Stimulated activated CD4-positive, alpha-beta T cell treated with anti-CD3 and anti-CD28 coated beads, Interleukin-15, amount 100 ng/mL, for 24 hours (primary cell): ENCODE measurements at regions not wholly inside any gene's neighbourhood (a gene's known extent, or its start where the extent isn't known, plus 50 kb on each side); places are given as distances from the start of the nearest gene placed in this dataset.
"Not testable (repeated sequence)": the region's sequence is repeated elsewhere in the genome, so short reads cannot be mapped to it uniquely, and the experiment has no call there.

Experiments
- DNase-seq: peaks from one replicate; pipeline ENCODE4 v3.0.0-alpha.2; 2020

GRCh38 chr4:154164931-154165839 is 326.4 kb downstream of the DCHS2 start:
- peak; percentile 54 for DNase-seq

- DNase-seq, result no peak
Observed at GRCh38 chr4:154160519-154161301, 330.9 kb downstream of the DCHS2 start.

- DNase-seq, result no peak
Observed at GRCh38 chr4:154158361-154159155, 333.0 kb downstream of the DCHS2 start.

GRCh38 chr4:154152546-154152945 is 339.1 kb downstream of the DCHS2 start:
- no peak for DNase-seq

- not testable (repeated sequence) for DNase-seq
Observed at GRCh38 chr4:154149236-154149635, 342.4 kb downstream of the DCHS2 start.

GRCh38 chr4:154143720-154144119 is 347.9 kb downstream of the DCHS2 start:
- DNase-seq, result no peak

GRCh38 chr4:154142664-154143063 is 348.9 kb downstream of the DCHS2 start:
- DNase-seq, result no peak

- no peak for DNase-seq
Observed at GRCh38 chr4:154140869-154141268, 350.7 kb downstream of the DCHS2 start.

GRCh38 chr4:154137320-154137905 is 348.5 kb upstream of the SFRP2 start:
- DNase-seq, result no peak

GRCh38 chr4:154135576-154135975 is 346.7 kb upstream of the SFRP2 start:
- DNase-seq, result no peak

GRCh38 chr4:154132406-154132805 is 343.5 kb upstream of the SFRP2 start:
- DNase-seq, result no peak

GRCh38 chr4:154126276-154126675 is 337.4 kb upstream of the SFRP2 start:
- no peak for DNase-seq

- DNase-seq, result no peak
Observed at GRCh38 chr4:154125340-154125739, 336.5 kb upstream of the SFRP2 start.

GRCh38 chr4:154124539-154125255 is 335.8 kb upstream of the SFRP2 start:
- no peak for DNase-seq

- no peak for DNase-seq
Observed at GRCh38 chr4:154123897-154124296, 335.0 kb upstream of the SFRP2 start.

- DNase-seq, result no peak
Observed at GRCh38 chr4:154120690-154121345, 331.9 kb upstream of the SFRP2 start.

GRCh38 chr4:154120006-154120676 is 331.3 kb upstream of the SFRP2 start:
- DNase-seq, result no peak

GRCh38 chr4:154119317-154119716 is 330.4 kb upstream of the SFRP2 start:
- DNase-seq, result no peak

- DNase-seq, result not testable (repeated sequence)
Observed at GRCh38 chr4:154117726-154118125, 328.8 kb upstream of the SFRP2 start.

- no peak for DNase-seq
Observed at GRCh38 chr4:154107337-154107736, 318.5 kb upstream of the SFRP2 start.

GRCh38 chr4:154088741-154089140 is 299.9 kb upstream of the SFRP2 start:
- no peak for DNase-seq
